HG03442 (cell line): ENCODE measurements at regions not wholly inside any gene's neighbourhood (a gene's known extent, or its start where the extent isn't known, plus 50 kb on each side); places are given as distances from the start of the nearest gene placed in this dataset.

Experiments
- ATAC-seq: cut with Tn5 transposase; IDR thresholded peaks from one replicate; pipeline ENCODE4 v1.9.1; 2021; ENCODE audit warnings: mild to moderate bottlenecking, moderate library complexity; ENCODE audit not compliant: unreplicated experiment

DNA sequence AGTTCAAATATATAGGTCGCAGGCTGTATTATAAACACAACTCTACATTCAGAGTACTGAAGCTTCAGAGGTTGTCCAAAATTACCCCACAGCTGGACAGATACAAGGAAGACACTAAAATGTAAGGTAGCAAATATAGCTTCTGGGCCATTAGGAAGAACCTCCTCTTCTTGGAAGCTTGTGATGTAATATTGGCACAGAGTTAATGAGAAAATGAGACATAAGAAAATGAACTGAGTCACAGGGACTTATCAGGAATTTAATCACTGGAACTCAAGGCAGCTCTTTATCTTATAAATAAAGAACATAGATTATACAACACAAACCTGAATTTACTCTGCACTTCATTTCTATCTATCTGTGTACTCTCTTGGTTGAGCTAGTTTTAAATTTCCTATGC lies 344.7 kb downstream of the PCDH10 start:
- no peak for ATAC-seq

GRCh38 chr4:133493241-133493640 lies 344.1 kb downstream of the PCDH10 start:
- no peak for ATAC-seq

DNA sequence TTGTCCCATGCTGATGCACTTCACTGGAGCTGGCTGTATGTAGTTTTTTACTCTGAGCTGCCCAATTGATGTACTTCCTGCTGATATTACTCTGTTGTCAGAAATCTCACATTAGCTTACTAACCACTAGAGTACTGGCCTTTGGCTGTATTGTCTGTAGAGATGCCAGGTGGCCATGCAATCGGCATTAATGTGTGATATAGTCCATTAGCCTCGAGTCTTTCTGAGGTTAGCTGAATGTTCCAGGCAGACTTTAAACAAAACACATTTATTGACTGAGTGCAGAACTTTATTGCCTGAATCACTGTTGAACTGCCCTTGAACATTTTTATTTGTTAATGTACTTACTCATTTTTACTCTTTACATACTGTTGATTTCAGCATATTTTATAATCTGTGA lies 335.2 kb downstream of the PCDH10 start:
- no peak for ATAC-seq

DNA sequence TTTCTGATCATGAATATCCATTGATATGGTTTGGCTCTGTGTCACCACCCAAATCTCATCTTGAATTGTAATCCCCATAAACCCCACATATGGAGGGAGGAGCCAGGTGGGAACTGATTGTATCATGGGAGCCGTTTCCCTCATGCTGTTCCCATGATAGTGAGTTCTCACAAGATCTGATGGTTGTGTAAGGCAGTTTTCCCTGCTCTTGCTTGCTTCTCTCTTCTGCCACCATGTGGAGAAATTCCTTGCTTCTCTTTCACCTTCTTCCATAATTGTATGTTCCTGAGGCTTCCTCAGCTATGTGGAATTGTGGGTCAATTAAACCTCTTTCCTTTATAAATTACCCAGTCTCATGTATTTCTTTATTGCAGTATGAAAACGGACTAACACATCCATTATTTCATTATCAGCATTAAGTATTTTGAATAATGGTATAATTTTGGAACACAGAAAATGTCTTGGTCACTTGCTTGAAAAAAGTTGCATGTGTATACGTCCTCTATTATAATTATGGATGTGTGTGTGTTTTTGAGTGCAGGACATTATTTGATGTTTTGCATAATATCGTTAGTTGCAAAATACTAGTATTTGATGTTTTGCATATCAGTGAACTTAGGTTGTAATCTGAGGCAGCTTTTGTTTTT lies 334.6 kb downstream of the PCDH10 start:
- ATAC-seq, result no peak

DNA sequence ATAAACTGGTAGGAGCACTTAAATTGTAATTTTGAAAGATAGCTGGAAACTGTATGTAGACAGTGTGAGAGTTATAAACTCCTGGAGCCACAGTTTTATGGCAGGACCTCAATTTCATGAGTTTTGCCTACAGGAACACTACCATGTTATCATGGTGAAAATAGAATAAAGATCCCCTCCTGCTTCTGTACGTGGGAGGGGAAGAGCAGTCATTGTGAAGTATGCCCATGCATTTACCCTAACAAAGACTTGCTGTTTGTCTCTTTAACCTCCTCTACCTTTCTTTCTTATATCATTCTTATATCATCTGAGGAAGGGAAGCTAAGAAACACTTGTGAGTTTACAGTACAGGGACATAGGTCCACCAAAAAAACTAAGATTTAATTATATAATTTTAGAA lies 327.0 kb downstream of the PCDH10 start:
- no peak for ATAC-seq

DNA sequence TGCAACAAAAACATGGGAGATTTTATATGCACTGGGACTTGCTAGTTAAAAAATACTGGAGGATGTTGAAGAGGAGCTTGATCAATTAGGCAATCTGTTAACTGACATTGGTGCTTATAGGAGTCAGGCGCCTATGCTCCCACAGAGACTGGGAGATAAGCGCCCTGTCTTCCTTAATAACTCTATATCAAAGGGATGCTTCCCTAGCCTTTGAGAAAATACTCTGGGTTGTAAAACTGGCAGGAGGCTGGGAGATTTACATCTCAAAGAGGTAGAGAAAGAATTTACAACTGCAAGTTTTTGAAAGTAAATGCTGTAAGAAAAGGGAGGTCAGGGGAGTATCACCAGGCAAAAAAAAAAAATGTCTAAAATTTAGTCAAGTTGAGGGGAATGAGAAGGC lies 325.4 kb downstream of the PCDH10 start:
- no peak for ATAC-seq

- ATAC-seq, result no peak
Observed at GRCh38 chr4:133472244-133472643, 323.1 kb downstream of the PCDH10 start.

DNA sequence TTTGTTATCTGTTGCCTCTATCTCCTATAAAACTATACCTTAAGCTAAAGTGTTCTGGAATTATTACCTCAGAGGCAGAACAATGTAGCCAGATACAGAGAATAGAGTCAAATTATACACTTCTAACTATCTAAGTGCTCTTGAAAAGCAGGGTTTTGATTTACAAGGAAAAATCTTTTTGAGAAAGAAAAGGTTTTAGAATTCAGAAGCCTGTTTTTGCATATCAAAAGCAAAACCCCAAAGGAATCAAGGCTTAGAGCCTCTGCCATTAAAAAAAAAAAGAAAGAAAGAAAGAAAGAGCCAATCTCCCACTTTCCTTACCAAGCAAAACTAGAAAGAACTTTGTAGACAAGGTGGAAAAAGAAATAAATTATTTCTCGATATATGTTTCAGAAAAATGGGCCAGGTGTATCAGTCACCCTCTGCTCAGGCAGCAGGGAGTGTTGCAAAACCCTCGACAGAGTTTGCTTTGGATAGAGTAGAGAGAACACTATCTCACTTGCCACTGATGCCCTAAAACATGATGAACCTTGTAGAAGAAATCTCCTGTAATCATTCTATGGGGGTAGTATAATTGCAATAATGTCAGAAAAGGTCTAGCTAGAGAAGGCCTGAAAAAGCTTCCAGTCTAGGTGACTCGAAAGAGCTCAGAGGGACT lies 318.3 kb downstream of the PCDH10 start:
- ATAC-seq, result no peak

GRCh38 chr4:133465022-133465421 lies 315.9 kb downstream of the PCDH10 start:
- ATAC-seq, result no peak

DNA sequence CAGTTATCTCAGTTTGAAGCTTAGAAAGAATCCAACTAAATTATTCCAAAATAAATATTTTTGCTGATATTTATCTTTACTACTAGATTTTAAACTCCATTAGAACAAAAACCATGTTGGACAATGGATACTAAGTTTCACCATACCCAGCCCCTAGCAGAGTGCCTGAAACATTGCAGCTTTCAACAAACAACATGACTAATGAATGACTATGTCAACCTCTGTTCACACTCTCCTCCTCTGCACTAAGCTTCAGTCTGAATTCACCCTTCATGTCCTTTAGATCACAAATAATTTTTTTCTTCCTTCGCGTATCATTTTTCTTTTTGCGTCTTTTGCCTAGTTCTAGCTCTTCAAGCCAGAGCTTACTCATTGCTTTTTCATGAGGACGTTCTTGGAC lies 315.2 kb downstream of the PCDH10 start:
- no peak for ATAC-seq

DNA sequence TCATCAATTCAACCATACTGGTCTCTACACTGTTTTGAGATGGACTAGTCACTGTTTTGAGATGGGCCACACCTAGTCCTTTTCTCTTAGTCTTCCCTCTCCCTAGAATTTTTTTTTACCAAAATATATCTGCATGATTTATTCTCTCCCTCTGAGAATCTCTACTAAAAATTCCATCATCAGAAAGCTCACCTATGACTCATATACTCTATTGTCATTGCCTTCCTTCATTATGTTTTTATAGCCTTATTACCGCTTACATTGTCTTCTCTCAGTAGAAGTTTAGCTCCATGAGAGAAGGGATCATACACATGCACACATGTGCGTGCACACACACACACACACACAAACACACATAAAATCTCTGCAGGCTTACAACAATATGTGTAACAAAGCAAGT lies 303.6 kb downstream of the PCDH10 start:
- ATAC-seq, result no peak

DNA sequence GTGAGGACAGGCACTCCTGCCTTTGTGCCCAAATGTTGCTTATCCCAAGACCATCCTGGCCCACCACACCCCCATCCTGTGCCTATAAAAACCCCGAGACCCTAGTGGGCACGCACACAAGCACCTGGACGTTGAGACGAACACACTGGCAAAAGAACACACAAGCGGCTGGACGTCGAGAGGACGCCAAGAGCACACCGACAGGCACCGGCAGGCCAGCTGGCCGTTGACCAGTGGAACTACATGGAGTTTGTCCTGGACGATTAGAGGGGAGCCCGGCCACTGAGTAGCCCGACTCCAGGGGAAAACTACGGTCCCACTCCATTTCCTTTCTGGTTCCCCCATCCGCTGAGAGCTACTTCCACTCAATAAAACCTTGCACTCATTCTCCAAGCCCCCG lies 301.7 kb downstream of the PCDH10 start:
- no peak for ATAC-seq

GRCh38 chr4:133440404-133440803 lies 291.3 kb downstream of the PCDH10 start:
- no peak for ATAC-seq

- no peak for ATAC-seq
Observed at GRCh38 chr4:133439830-133440229, 290.7 kb downstream of the PCDH10 start.

GRCh38 chr4:133424605-133425004 lies 275.5 kb downstream of the PCDH10 start:
- ATAC-seq, result no peak

GRCh38 chr4:133403913-133404312 lies 254.8 kb downstream of the PCDH10 start:
- ATAC-seq, result no peak

GRCh38 chr4:133402616-133403015 lies 253.5 kb downstream of the PCDH10 start:
- no peak for ATAC-seq

DNA sequence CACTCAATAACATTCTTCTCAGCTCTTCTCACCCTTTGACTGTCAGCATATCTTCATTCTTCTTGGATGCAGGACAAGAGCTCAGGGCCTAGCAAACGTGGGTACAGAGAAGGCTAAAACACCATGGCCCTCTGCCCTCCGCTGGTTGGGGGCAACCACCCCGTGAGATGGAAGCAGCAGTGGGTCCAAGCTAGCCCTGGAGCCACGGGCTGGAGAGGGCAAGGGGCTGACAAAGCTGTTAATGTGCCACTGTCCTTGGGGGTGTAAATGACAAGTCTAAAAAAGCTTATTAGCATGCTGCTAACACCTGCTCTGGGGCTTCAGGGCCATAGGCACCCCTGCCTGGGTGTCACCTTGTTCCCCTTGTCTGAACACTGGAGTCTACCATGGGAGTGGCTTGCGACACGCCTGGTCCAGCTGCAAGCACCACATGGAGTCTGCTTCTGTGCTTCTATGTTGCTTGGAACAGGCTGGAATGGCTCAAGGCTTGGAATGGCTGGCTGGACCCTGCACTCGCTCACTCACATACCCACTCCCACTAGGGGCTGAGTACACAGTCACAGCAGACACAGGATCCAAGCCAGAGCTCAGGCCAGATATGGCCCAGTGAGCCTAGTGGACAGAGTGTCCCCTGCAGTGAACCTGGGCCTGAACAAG lies 246.0 kb downstream of the PCDH10 start:
- ATAC-seq, result no peak

- ATAC-seq, result no peak
Observed at GRCh38 chr4:133390198-133390855, 241.2 kb downstream of the PCDH10 start.

GRCh38 chr4:133389029-133389428 lies 239.9 kb downstream of the PCDH10 start:
- ATAC-seq, result no peak

DNA sequence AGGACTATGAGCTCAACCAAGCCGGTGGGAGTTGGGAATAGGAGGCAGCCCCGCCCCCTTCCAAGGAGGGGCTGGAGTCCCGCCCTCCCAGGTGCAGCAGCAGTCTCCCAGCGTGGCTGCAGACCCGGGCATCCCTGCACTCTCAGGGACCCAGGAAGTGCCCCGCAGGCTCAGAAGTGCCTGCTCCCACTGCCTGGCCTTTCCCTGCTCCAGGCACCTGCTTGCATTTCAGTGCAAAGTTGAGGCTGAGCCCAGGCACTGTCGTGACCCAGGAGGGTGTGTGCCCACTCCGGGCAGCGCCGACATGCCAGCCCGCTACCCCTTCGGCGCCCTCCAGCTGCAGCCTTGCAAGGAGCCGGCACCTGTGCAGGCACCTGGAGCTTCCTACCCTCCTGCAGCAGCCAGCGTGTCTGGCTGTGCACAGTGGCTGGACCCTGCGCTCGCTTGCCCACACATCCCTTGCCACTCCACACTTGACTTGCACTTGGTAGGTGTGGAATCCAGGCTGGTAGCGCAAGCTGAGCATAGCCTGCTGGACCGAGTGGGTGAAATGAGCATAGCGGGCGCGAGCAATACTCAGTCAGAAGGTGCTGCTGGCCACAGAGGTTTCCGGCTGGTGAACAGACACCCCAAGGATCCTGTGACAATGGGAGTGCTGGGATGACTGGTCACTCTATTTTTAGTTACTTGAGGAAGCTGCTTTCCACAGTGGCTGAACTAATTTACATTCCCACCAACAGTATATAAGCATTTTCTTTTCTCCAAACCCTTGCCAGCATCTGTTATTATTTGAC lies 236.3 kb downstream of the PCDH10 start:
- no peak for ATAC-seq
